ENCODE measurements at regions not wholly inside any gene's neighbourhood (a gene's known extent, or its start where the extent isn't known, plus 50 kb on each side); places are given as distances from the start of the nearest gene placed in this dataset.

DNA sequence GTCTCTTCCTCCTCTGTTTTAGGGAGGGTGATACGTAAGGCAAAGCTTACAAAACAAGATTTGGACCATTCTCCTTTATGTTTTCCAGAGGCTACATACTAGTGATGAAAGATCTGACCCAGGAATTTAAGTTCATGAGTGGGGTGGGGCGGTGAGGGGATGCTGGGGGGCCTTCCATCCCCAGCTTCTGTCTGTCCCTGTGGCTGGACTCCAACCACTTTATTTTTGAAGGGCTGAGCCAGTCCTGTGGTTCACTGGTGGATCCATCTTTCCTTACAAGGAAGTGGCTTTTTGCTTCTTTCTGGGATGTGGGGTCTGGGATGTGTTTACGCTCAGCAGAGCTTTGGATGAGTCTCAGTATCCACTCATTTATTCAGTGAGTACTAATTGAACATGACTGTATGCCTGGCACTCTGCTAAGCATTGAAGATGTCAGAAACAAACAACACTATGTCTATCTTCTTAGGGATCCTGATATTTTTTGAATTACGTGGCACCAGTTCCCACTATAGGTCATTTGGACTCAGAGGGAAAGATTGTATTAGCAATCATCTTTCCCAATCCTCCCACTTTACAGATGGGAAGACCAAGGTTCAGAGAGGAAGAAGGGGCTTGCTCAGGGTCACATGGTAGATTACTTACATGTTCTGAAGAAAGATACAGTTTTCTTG, 291.8 kb upstream of the TBX3 start:
- TF ChIP-seq GATA2 (IDR thresholded peaks at IDR 0.05; ENCODE audit: low read depth, low read length) (no peak), GATA3 (IDR thresholded peaks at IDR 0.05; ENCODE audit: low read depth, low read length) (no peak)
